ENCODE measurements at regions not wholly inside any gene's neighbourhood (a gene's known extent, or its start where the extent isn't known, plus 50 kb on each side); places are given as distances from the start of the nearest gene placed in this dataset.

GRCh38 chr2:59920961-59921360 lies 632.5 kb downstream of the BCL11A start:
- DNase-seq, result no peak

- DNase-seq, result no peak
These were observed 633.1 kb downstream of the BCL11A start for GRCh38 chr2:59920307-59920706.

GRCh38 chr2:59919579-59919978 lies 633.9 kb downstream of the BCL11A start:
- DNase-seq, result no peak

GRCh38 chr2:59912042-59912441 lies 641.4 kb downstream of the BCL11A start:
- DNase-seq, result no peak

- DNase-seq, result no peak
These were observed 643.3 kb downstream of the BCL11A start for GRCh38 chr2:59910166-59910565.

GRCh38 chr2:59909147-59909546 lies 644.3 kb downstream of the BCL11A start:
- no peak for DNase-seq

- DNase-seq, result no peak
These were observed 647.7 kb downstream of the BCL11A start for GRCh38 chr2:59905731-59906130.

- DNase-seq, result no peak
These were observed 649.4 kb downstream of the BCL11A start for GRCh38 chr2:59903994-59904544.

DNA sequence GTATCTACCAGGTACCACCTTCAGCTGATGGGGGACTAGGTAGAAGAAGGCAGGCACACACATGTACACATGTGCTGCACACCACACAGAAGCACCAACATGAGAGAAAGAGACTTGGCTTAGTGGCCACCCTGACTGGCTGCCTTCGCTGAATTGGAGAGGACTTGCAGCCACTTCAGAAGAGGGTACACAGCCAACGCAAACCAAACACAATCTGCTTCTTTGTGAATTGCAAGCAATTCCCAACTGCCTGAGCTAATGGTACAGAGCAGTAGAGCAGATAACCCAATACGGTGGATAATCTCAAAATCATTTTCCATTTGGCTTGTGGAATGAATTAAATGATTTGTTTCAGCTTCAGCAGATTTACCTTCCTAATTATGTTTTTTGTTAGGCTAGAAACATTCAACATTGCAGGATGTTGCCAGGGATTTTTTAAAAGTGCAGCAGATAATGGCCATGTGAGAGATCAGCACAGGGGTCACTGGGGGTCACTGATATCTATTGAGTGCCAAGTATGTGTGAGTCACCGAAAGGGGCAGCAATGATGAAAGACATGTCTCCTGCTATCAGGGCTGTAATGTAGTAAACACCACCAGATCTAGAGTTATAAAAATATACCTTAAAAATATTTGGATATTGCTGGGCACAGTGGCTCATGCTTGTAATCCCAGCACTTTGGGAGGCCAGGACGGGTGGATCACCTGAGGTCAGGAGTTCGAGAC lies 652.6 kb downstream of the BCL11A start:
- no peak for DNase-seq

- DNase-seq, result no peak
These were observed 653.8 kb downstream of the BCL11A start for GRCh38 chr2:59899692-59900091.

GRCh38 chr2:59896499-59897245 lies 656.8 kb downstream of the BCL11A start:
- DNase-seq, result no peak

DNA sequence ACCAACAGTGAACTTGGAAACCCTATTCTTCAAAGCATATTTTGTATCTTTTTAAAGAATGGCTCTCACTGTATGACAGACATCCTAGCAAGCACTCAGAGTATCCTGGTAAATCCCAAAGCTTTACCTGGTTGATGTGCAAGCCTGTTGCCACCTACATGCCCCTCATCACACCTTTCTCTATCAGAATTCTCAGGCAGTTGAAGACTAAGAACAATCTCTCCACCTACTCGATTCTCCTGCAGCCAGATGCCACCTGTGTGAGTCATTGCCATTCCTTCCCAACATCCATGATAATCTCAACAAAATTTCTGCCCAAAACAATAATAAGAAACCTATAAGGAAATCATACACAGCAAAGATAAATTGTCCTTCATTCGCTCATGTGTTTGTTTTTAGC lies 659.8 kb downstream of the BCL11A start:
- no peak for DNase-seq

GRCh38 chr2:59892398-59892797 lies 661.1 kb downstream of the BCL11A start:
- DNase-seq, result no peak

DNA sequence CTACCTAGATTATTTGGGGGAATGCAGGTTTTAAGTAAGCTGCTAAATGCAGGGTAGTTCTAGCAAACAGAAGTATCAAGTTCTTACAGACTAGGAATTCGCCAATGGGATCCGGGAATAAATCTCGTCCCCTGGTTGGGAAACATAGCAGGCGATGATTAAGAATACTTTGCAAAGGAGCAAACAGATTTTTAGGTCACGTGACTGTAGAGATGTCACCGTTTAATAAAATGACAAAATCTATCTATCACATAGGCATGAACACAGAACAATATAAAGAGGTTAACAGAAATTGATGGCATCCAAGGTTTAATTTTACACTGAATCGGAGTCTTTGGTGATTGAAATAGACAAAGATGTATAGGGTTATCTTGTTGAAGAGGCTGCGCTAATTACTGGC lies 664.1 kb downstream of the BCL11A start:
- DNase-seq, result no peak

DNA sequence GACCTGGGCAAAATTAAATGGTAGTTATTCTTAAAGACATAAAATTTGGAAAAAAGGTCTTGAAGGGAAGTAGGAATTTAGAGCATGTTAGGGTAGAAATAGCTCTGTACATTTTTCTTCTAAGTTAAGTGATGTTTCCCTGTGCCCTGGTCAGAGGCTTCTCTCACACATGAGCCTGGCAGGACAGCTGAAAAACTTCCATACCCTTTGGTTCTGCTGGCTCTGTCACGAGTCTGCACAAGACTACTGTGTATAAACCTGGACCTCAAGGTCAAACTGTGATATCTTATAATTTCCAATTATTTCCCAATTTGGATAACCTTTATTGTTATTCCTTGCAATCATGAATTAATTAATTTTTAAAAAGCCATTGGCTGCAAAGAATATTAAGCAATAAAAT lies 664.7 kb downstream of the BCL11A start:
- no peak for DNase-seq

DNA sequence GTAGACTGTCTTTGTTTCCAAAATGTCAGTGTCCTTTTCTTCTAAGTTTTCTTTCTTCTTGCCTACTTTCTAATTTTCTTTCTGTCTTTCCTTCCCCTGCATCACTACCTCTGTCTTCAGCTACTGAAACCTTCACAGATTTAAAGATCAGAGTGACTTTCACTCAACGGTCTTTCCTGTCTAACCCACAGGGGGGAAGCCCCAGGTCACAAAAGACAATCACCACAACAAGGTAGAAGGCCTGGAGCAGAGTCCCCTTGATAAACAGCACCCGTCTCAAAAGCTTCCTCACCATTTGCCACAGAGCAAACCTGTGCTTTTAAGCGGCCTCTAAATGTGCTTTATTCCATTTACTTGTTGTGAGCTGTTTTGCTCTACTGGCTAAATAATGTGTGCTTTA lies 665.4 kb downstream of the BCL11A start:
- DNase-seq, result no peak

DNA sequence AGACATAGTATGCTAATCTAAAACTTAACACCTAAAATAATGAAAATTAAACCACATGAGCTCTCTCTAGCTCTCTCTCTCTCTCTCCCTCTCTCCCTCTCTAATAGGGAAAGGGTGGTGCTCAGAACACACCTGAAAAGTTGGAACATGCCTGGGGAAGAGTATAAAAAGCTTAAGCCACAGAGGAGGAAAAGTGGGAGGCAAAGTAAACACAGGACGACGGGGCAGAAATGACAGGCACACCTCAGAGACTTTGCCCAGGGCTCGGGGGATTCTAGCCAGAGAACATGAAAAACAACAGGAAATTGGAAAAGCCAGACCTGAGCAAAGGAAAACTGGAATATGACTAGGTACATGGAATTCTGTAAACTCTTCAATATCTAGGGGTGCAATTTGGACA lies 666.1 kb downstream of the BCL11A start:
- no peak for DNase-seq

DNA sequence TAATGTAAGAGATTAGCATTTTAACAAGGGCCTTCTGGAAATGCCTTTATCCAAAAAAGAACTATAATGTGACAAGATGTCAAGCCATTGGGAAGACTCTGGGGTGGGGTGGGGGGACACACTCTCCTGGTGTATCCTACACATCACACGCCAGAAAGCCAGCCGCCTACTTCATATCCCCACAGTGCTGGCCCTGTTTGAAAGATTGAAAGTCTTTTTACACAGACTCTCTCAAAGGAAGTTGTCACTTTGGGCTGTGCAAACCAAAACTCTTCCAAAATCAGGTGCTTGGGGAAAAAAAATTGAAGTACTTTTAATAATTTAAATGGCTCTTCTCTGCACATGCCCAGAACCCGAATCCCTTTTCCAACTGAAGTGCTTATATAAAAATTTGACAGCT lies 666.7 kb downstream of the BCL11A start:
- DNase-seq, result no peak

GRCh38 chr2:59885541-59885940 lies 667.9 kb downstream of the BCL11A start:
- peak in 2 of 3 donors; percentile 16 to 42 for DNase-seq

GRCh38 chr2:59884166-59884565 lies 669.3 kb downstream of the BCL11A start:
- DNase-seq, result no peak

DNA sequence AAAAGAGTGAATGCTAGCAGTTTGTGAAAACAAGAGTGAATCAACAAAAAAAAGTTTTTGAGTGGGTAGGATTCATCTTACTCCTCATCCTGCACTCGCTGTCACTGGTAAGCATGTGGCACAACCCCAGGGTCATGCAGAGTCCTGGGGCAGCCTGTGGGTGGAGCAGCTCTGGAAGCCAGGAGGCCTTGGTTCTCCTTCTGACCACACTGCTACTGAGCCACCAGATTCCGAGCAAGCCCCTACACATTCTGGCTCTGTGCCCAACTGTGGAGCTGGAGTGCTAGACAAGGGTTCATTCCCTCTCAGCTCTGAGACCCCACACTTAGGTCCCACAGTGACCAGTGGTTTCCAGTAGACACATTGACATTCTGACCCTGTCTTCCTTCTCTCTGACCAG lies 670.6 kb downstream of the BCL11A start:
- peak in 1 of 3 donors; percentile 5 for DNase-seq

GRCh38 chr2:59882279-59882678 lies 671.2 kb downstream of the BCL11A start:
- no peak for DNase-seq

GRCh38 chr2:59881218-59881617 lies 672.2 kb downstream of the BCL11A start:
- no peak for DNase-seq

Data from muscle of back (tissue), 3 donors.